ENCODE measurements at regions not wholly inside any gene's neighbourhood (a gene's known extent, or its start where the extent isn't known, plus 50 kb on each side); places are given as distances from the start of the nearest gene placed in this dataset.
"Not testable (repeated sequence)": the region's sequence is repeated elsewhere in the genome, so short reads cannot be mapped to it uniquely, and the experiment has no call there.

- no peaks in the 10 kb centered on the region for H3K27me3 ChIP-seq (ENCODE audit: control insufficient read depth in 1 of 2, insufficient read depth in 2 of 2, low read length in 2 of 2)
- no peak overlapping the region for H3K27ac ChIP-seq (ENCODE audit: low read length)
- no peak overlapping the region for H3K4me3 ChIP-seq (ENCODE audit: low read length in 2 of 2)
- no peaks in the 10 kb centered on the region for H3K4me1 ChIP-seq (ENCODE audit: control insufficient read depth, insufficient read depth, low read length)
- H3K9me3 ChIP-seq (ENCODE audit: control insufficient read depth in 2 of 2, low read length in 2 of 2) = no peaks in the 10 kb centered on the region
- H3K36me3 ChIP-seq (ENCODE audit: control insufficient read depth in 2 of 2, insufficient read depth in 2 of 2, low read length in 2 of 2) = no peaks in the 10 kb centered on the region
- no peak overlapping the region for H3K9ac ChIP-seq (ENCODE audit: low read length in 2 of 2)
These were observed 225.3 kb downstream of the DLEU7 start for GRCh38 chr13:50618206-50618605.

- no peaks in the 10 kb centered on the region for H3K9me3 ChIP-seq (ENCODE audit: control insufficient read depth in 2 of 2, low read length in 2 of 2)
- no peak overlapping the region for H3K27ac ChIP-seq (ENCODE audit: low read length)
- H3K9ac ChIP-seq (ENCODE audit: low read length in 2 of 2) = no peak overlapping the region
- no peaks in the 10 kb centered on the region for H3K36me3 ChIP-seq (ENCODE audit: control insufficient read depth in 2 of 2, insufficient read depth in 2 of 2, low read length in 2 of 2)
- H3K27me3 ChIP-seq (ENCODE audit: control insufficient read depth in 1 of 2, insufficient read depth in 2 of 2, low read length in 2 of 2) = no peaks in the 10 kb centered on the region
- H3K4me1 ChIP-seq (ENCODE audit: control insufficient read depth, insufficient read depth, low read length) = no peaks in the 10 kb centered on the region
- no peak overlapping the region for H3K4me3 ChIP-seq (ENCODE audit: low read length in 2 of 2)
These were observed 217.4 kb downstream of the DLEU7 start for GRCh38 chr13:50626101-50626547.

GRCh38 chr13:50627111-50627510, 216.4 kb downstream of the DLEU7 start:
- no peak overlapping the region for H3K9ac ChIP-seq (ENCODE audit: low read length in 2 of 2)
- no peaks in the 10 kb centered on the region for H3K4me1 ChIP-seq (ENCODE audit: control insufficient read depth, insufficient read depth, low read length)
- no peak overlapping the region for H3K4me3 ChIP-seq (ENCODE audit: low read length in 2 of 2)
- no peaks in the 10 kb centered on the region for H3K36me3 ChIP-seq (ENCODE audit: control insufficient read depth in 2 of 2, insufficient read depth in 2 of 2, low read length in 2 of 2)
- H3K9me3 ChIP-seq (ENCODE audit: control insufficient read depth in 2 of 2, low read length in 2 of 2) = no peaks in the 10 kb centered on the region
- H3K27me3 ChIP-seq (ENCODE audit: control insufficient read depth in 1 of 2, insufficient read depth in 2 of 2, low read length in 2 of 2) = no peaks in the 10 kb centered on the region
- H3K27ac ChIP-seq (ENCODE audit: low read length) = no peak overlapping the region

GRCh38 chr13:50628512-50628911, 215.0 kb downstream of the DLEU7 start:
- not testable (repeated sequence) for H3K27me3 ChIP-seq (ENCODE audit: control insufficient read depth in 1 of 2, insufficient read depth in 2 of 2, low read length in 2 of 2); H3K9ac ChIP-seq (ENCODE audit: low read length in 2 of 2); H3K27ac ChIP-seq (ENCODE audit: low read length); H3K9me3 ChIP-seq (ENCODE audit: control insufficient read depth in 2 of 2, low read length in 2 of 2); H3K36me3 ChIP-seq (ENCODE audit: control insufficient read depth in 2 of 2, insufficient read depth in 2 of 2, low read length in 2 of 2); H3K4me1 ChIP-seq (ENCODE audit: control insufficient read depth, insufficient read depth, low read length); H3K4me3 ChIP-seq (ENCODE audit: low read length in 2 of 2)

DNA sequence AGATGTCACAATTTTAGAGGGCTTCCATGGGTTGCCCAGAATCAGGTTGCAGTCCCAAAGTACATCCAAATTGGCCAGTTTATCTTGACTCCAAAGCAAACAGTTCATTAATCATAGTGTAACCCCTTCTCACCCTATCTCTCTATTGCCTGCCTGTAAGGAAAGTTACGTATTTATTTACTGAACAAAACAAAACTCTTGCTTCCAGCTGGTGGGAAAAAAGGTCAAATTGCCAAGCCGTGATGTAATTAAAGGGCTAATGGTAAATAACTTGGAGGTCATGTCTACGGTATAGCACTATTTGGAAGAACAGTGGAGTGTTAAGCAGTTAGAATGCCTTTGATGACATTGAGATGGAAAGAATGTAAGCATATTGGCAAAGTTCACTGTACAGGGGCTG, 214.0 kb downstream of the DLEU7 start:
- no peak overlapping the region for H3K4me3 ChIP-seq (ENCODE audit: low read length in 2 of 2)
- H3K36me3 ChIP-seq (ENCODE audit: control insufficient read depth in 2 of 2, insufficient read depth in 2 of 2, low read length in 2 of 2) = no peaks in the 10 kb centered on the region
- no peak overlapping the region for H3K27ac ChIP-seq (ENCODE audit: low read length)

DNA sequence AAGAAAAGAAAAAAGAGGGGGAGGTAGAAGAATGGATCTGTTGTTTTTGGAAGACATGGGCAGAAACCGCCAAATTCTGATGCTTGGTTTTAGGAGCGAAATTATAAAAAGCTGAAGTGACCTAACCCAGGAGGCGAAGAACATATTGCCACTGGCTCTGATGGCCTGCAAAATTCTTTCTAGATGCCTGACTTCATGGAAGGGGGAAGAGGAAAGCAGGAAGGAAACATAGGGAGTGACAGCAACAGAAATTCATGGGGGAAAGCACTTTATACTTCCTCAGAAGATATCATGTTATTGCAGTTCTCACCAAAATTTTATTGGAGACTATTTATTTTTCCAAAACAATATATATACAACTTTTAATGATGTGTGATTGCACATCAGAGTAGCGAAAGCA, 213.5 kb downstream of the DLEU7 start:
- no peaks in the 10 kb centered on the region for H3K9me3 ChIP-seq (ENCODE audit: control insufficient read depth in 2 of 2, low read length in 2 of 2)
- no peaks in the 10 kb centered on the region for H3K36me3 ChIP-seq (ENCODE audit: control insufficient read depth in 2 of 2, insufficient read depth in 2 of 2, low read length in 2 of 2)
- H3K4me1 ChIP-seq (ENCODE audit: control insufficient read depth, insufficient read depth, low read length) = no peaks in the 10 kb centered on the region
- no peak overlapping the region for H3K27ac ChIP-seq (ENCODE audit: low read length)
- H3K4me3 ChIP-seq (ENCODE audit: low read length in 2 of 2) = no peak overlapping the region
- H3K27me3 ChIP-seq (ENCODE audit: control insufficient read depth in 1 of 2, insufficient read depth in 2 of 2, low read length in 2 of 2) = no peaks in the 10 kb centered on the region
- H3K9ac ChIP-seq (ENCODE audit: low read length in 2 of 2) = no peak overlapping the region

More for the DNA sequence above, 214.0 kb downstream of the DLEU7 start:
- no peak overlapping the region for H3K9ac ChIP-seq (ENCODE audit: low read length in 2 of 2)
- H3K27me3 ChIP-seq (ENCODE audit: control insufficient read depth in 1 of 2, insufficient read depth in 2 of 2, low read length in 2 of 2) = no peaks in the 10 kb centered on the region
- H3K9me3 ChIP-seq (ENCODE audit: control insufficient read depth in 2 of 2, low read length in 2 of 2) = no peaks in the 10 kb centered on the region
- H3K4me1 ChIP-seq (ENCODE audit: control insufficient read depth, insufficient read depth, low read length) = no peaks in the 10 kb centered on the region

DNA sequence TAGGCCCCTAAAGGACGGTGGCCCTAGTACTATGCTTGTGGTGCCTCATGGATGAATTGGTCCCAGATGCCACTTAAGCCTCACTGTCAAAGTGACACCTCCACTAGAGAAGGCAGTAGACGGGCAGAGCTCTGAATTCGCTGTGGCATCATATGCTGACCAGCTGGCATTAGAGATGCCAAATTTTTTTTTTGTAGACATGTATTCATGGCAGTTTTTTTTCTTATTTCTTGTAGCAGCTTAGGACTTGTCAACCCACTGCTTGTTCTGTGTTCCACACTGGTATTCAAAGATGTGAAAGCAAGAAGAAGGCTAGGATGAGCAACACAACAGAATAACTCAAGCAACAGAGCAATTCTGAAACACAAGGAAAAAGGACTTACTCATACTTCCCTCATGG, 212.5 kb downstream of the DLEU7 start:
- H3K4me1 ChIP-seq (ENCODE audit: control insufficient read depth, insufficient read depth, low read length) = no peaks in the 10 kb centered on the region
- H3K27me3 ChIP-seq (ENCODE audit: control insufficient read depth in 1 of 2, insufficient read depth in 2 of 2, low read length in 2 of 2) = no peaks in the 10 kb centered on the region
- H3K27ac ChIP-seq (ENCODE audit: low read length) = no peak overlapping the region
- no peaks in the 10 kb centered on the region for H3K36me3 ChIP-seq (ENCODE audit: control insufficient read depth in 2 of 2, insufficient read depth in 2 of 2, low read length in 2 of 2)
- H3K4me3 ChIP-seq (ENCODE audit: low read length in 2 of 2) = no peak overlapping the region
- H3K9ac ChIP-seq (ENCODE audit: low read length in 2 of 2) = no peak overlapping the region
- no peaks in the 10 kb centered on the region for H3K9me3 ChIP-seq (ENCODE audit: control insufficient read depth in 2 of 2, low read length in 2 of 2)

DNA sequence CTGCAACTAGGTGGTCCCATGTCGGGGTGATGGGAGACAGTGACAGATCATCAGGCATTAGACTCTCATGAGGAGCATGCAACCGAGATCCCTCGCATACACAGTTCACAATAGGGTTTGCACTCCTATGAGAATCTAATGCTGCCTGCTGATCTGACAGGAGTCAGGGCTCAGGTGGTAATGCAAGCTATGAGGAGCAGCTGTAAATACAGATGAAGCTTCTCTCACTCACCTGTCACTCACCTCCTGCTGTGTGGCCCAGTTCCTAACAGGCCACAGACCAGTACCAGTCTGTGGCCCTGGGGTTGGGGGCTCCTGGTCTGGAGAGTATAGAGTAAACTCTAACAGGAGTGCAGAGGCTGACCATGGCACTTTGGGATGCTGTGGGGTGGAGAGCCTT, 209.2 kb downstream of the DLEU7 start:
- H3K27ac ChIP-seq (ENCODE audit: low read length) = no peak overlapping the region
- no peak overlapping the region for H3K4me3 ChIP-seq (ENCODE audit: low read length in 2 of 2)
- H3K9ac ChIP-seq (ENCODE audit: low read length in 2 of 2) = no peak overlapping the region
- H3K27me3 ChIP-seq (ENCODE audit: control insufficient read depth in 1 of 2, insufficient read depth in 2 of 2, low read length in 2 of 2) = no peaks in the 10 kb centered on the region
- H3K4me1 ChIP-seq (ENCODE audit: control insufficient read depth, insufficient read depth, low read length) = no peaks in the 10 kb centered on the region
- H3K9me3 ChIP-seq (ENCODE audit: control insufficient read depth in 2 of 2, low read length in 2 of 2) = no peaks in the 10 kb centered on the region
- H3K36me3 ChIP-seq (ENCODE audit: control insufficient read depth in 2 of 2, insufficient read depth in 2 of 2, low read length in 2 of 2) = no peaks in the 10 kb centered on the region

GRCh38 chr13:50635504-50635903, 208.0 kb downstream of the DLEU7 start:
- no peaks in the 10 kb centered on the region for H3K36me3 ChIP-seq (ENCODE audit: control insufficient read depth in 2 of 2, insufficient read depth in 2 of 2, low read length in 2 of 2)
- no peaks in the 10 kb centered on the region for H3K9me3 ChIP-seq (ENCODE audit: control insufficient read depth in 2 of 2, low read length in 2 of 2)
- H3K27ac ChIP-seq (ENCODE audit: low read length) = no peak overlapping the region
- H3K9ac ChIP-seq (ENCODE audit: low read length in 2 of 2) = no peak overlapping the region
- H3K4me1 ChIP-seq (ENCODE audit: control insufficient read depth, insufficient read depth, low read length) = no peaks in the 10 kb centered on the region
- no peaks in the 10 kb centered on the region for H3K27me3 ChIP-seq (ENCODE audit: control insufficient read depth in 1 of 2, insufficient read depth in 2 of 2, low read length in 2 of 2)
- no peak overlapping the region for H3K4me3 ChIP-seq (ENCODE audit: low read length in 2 of 2)

- no peak overlapping the region for H3K27ac ChIP-seq (ENCODE audit: low read length)
- H3K4me3 ChIP-seq (ENCODE audit: low read length in 2 of 2) = no peak overlapping the region
- H3K36me3 ChIP-seq (ENCODE audit: control insufficient read depth in 2 of 2, insufficient read depth in 2 of 2, low read length in 2 of 2) = no peaks in the 10 kb centered on the region
- no peaks in the 10 kb centered on the region for H3K4me1 ChIP-seq (ENCODE audit: control insufficient read depth, insufficient read depth, low read length)
- H3K9ac ChIP-seq (ENCODE audit: low read length in 2 of 2) = no peak overlapping the region
- no peaks in the 10 kb centered on the region for H3K27me3 ChIP-seq (ENCODE audit: control insufficient read depth in 1 of 2, insufficient read depth in 2 of 2, low read length in 2 of 2)
- H3K9me3 ChIP-seq (ENCODE audit: control insufficient read depth in 2 of 2, low read length in 2 of 2) = no peaks in the 10 kb centered on the region
These were observed 207.3 kb downstream of the DLEU7 start for GRCh38 chr13:50636007-50636704.

GRCh38 chr13:50643060-50643459, 200.4 kb downstream of the DLEU7 start:
- H3K9me3 ChIP-seq (ENCODE audit: control insufficient read depth in 2 of 2, low read length in 2 of 2) = no peaks in the 10 kb centered on the region
- no peak overlapping the region for H3K27ac ChIP-seq (ENCODE audit: low read length)
- no peaks in the 10 kb centered on the region for H3K36me3 ChIP-seq (ENCODE audit: control insufficient read depth in 2 of 2, insufficient read depth in 2 of 2, low read length in 2 of 2)
- no peaks in the 10 kb centered on the region for H3K4me1 ChIP-seq (ENCODE audit: control insufficient read depth, insufficient read depth, low read length)
- H3K9ac ChIP-seq (ENCODE audit: low read length in 2 of 2) = no peak overlapping the region
- H3K4me3 ChIP-seq (ENCODE audit: low read length in 2 of 2) = no peak overlapping the region
- H3K27me3 ChIP-seq (ENCODE audit: control insufficient read depth in 1 of 2, insufficient read depth in 2 of 2, low read length in 2 of 2) = no peaks in the 10 kb centered on the region
